HG02840 (cell line): ENCODE measurements at regions not wholly inside any gene's neighbourhood (a gene's known extent, or its start where the extent isn't known, plus 50 kb on each side); places are given as distances from the start of the nearest gene placed in this dataset.
"Not testable (repeated sequence)": the region's sequence is repeated elsewhere in the genome, so short reads cannot be mapped to it uniquely, and the experiment has no call there.

ENCODE experiments used
- ATAC-seq: cut with Tn5 transposase; IDR thresholded peaks from one replicate; pipeline ENCODE4 v1.9.1; 2021; ENCODE audit warnings: mild to moderate bottlenecking, moderate library complexity, moderate number of reproducible peaks; ENCODE audit not compliant: unreplicated experiment, low FRiP score

- no peak for ATAC-seq
These were observed 57.6 kb downstream of the PTTG1 start for GRCh38 chr5:160479220-160479619.

- ATAC-seq: no peak
These were observed 58.3 kb downstream of the PTTG1 start for GRCh38 chr5:160479926-160480325.

GRCh38 chr5:160480652-160481051, 59.0 kb downstream of the PTTG1 start:
- no peak for ATAC-seq

GRCh38 chr5:160484678-160485077, 63.0 kb downstream of the PTTG1 start:
- no peak for ATAC-seq

- no peak for ATAC-seq
These were observed 63.8 kb downstream of the PTTG1 start for GRCh38 chr5:160485364-160485969.

GRCh38 chr5:160486573-160486972, 64.9 kb downstream of the PTTG1 start:
- ATAC-seq: no peak

GRCh38 chr5:160488394-160489325, 67.0 kb downstream of the PTTG1 start:
- ATAC-seq: no peak

- no peak for ATAC-seq
These were observed 69.8 kb downstream of the PTTG1 start for GRCh38 chr5:160491438-160491837.

- ATAC-seq: no peak
These were observed 70.9 kb downstream of the PTTG1 start for GRCh38 chr5:160492565-160492964.

- no peak for ATAC-seq
These were observed 72.2 kb downstream of the PTTG1 start for GRCh38 chr5:160493806-160494338.

GRCh38 chr5:160494451-160494850, 72.8 kb downstream of the PTTG1 start:
- ATAC-seq: no peak

- peak; percentile 45 for ATAC-seq
These were observed 74.7 kb downstream of the PTTG1 start for GRCh38 chr5:160496334-160496733.

GRCh38 chr5:160496784-160497183, 75.1 kb downstream of the PTTG1 start:
- no peak for ATAC-seq

GRCh38 chr5:160497878-160498277, 76.2 kb downstream of the PTTG1 start:
- ATAC-seq: no peak

GRCh38 chr5:160498441-160499043, 76.9 kb downstream of the PTTG1 start:
- not testable (repeated sequence) for ATAC-seq

- ATAC-seq: no peak
These were observed 79.4 kb downstream of the PTTG1 start for GRCh38 chr5:160500786-160501779.

GRCh38 chr5:160504906-160505305, 83.3 kb downstream of the PTTG1 start:
- ATAC-seq: no peak

GRCh38 chr5:160506006-160507004, 84.7 kb downstream of the PTTG1 start:
- peak; percentile 67 for ATAC-seq

- ATAC-seq: no peak
These were observed 85.6 kb downstream of the PTTG1 start for GRCh38 chr5:160507221-160507721.
